Vagina (tissue), 2 donors: ENCODE measurements at regions not wholly inside any gene's neighbourhood (a gene's known extent, or its start where the extent isn't known, plus 50 kb on each side); places are given as distances from the start of the nearest gene placed in this dataset.

ENCODE experiments used
- POLR2A ChIP-seq, 2 donors: fragments of 450-650 bp; IDR thresholded peaks; one replicate each; pipeline ENCODE4 v1.6.1; 2017; ENCODE audit warnings: antibody characterized with exemption in 2 of 2, mild to moderate bottlenecking in 2 of 2, moderate library complexity in 2 of 2
- POLR2AphosphoS5 ChIP-seq, 2 donors: sonication (generic); formaldehyde crosslinking; IDR thresholded peaks; one replicate each; pipeline ENCODE4 v1.9.0; 2017; ENCODE audit warnings: antibody characterized with exemption in 2 of 2, mild to moderate bottlenecking in 2 of 2, low read depth in 1 of 2; ENCODE audit not compliant: insufficient read depth in 1 of 2
- TF ChIP-seq, protein P1 (sequence below), 3 experiments: fragments of 450-650 bp in 2 of 3; fragments of 200-600 bp in 1 of 3; sonication (generic) in 1 of 3; IDR thresholded peaks; one replicate each; pipeline ENCODE4 v1.5.1; 2017 to 2019; ENCODE audit warnings: antibody characterized with exemption in 3 of 3, mild to moderate bottlenecking in 2 of 3, moderate library complexity in 2 of 3

DNA sequence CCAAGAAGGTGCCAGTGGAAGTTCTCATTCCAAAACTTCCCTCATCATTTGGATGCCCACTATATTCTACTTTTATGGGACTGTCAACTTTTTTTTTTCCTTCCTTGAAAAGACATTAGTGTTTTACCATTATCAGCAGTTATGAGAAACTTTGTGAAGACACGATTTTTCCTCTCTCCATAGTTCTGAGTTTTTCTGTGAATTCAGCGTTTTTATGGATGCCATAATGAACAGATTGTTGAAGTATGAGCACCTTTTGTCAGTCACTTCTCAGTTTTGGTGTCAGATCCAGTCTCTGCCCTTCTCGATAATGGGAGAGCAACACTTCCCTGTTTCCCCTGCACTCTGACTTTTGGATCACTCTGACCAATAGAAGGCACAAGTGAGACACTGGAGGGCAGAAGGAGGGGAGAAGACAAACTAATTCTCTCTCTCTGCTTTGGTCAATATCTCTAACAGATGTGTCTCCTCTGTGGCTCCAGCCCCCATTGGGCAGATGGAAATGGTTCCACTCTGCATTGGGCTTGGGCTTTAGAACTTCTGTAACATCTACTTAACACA is 53.5 kb upstream of the FN1 start:
- TF ChIP-seq, protein P1, sequence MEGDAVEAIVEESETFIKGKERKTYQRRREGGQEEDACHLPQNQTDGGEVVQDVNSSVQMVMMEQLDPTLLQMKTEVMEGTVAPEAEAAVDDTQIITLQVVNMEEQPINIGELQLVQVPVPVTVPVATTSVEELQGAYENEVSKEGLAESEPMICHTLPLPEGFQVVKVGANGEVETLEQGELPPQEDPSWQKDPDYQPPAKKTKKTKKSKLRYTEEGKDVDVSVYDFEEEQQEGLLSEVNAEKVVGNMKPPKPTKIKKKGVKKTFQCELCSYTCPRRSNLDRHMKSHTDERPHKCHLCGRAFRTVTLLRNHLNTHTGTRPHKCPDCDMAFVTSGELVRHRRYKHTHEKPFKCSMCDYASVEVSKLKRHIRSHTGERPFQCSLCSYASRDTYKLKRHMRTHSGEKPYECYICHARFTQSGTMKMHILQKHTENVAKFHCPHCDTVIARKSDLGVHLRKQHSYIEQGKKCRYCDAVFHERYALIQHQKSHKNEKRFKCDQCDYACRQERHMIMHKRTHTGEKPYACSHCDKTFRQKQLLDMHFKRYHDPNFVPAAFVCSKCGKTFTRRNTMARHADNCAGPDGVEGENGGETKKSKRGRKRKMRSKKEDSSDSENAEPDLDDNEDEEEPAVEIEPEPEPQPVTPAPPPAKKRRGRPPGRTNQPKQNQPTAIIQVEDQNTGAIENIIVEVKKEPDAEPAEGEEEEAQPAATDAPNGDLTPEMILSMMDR (IDR thresholded peaks at IDR 0.05), result no peak
- no peak for TF ChIP-seq POLR2AphosphoS5 (IDR thresholded peaks at IDR 0.05; ENCODE audit: insufficient read depth in 1 of 2, low read depth in 1 of 2)
- no peak for TF ChIP-seq POLR2A (IDR thresholded peaks at IDR 0.05)
